ENCODE measurements at regions not wholly inside any gene's neighbourhood (a gene's known extent, or its start where the extent isn't known, plus 50 kb on each side); places are given as distances from the start of the nearest gene placed in this dataset.

DNA sequence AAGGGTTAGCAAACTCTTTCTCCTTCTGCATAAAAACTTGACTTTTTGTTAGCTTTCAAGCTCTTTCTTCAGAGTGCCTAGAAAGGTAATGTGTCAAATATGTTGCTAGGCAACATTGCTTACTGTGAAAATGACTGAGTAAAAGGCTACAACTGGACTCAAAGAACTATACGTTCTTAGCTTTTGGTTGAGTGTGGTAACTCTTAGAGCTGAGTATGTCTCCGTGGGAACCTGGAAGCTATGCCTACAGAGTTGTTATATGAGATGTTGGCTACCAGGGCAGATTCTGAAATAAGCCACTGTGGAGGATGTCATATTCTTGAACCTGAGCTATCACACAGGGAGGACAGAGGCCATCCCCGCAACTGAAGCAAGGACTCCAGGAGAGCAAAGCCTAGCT lies 105.5 kb downstream of the ARL6IP6 start:
- TF ChIP-seq CTCF (IDR thresholded peaks at IDR 0.05) (no peak), POLR2A (IDR thresholded peaks at IDR 0.05) (no peak)
